Stimulated activated CD4-positive, alpha-beta T cell treated with anti-CD3 and anti-CD28 coated beads, Interleukin-2, amount 100 ng/mL, for 4 hours (primary cell): ENCODE measurements at regions not wholly inside any gene's neighbourhood (a gene's known extent, or its start where the extent isn't known, plus 50 kb on each side); places are given as distances from the start of the nearest gene placed in this dataset.
"Not testable (repeated sequence)": the region's sequence is repeated elsewhere in the genome, so short reads cannot be mapped to it uniquely, and the experiment has no call there.

Experiments used
- DNase-seq: peaks from one replicate; pipeline ENCODE4 v3.0.0-alpha.2; 2020; ENCODE audit warnings: low read depth

DNA sequence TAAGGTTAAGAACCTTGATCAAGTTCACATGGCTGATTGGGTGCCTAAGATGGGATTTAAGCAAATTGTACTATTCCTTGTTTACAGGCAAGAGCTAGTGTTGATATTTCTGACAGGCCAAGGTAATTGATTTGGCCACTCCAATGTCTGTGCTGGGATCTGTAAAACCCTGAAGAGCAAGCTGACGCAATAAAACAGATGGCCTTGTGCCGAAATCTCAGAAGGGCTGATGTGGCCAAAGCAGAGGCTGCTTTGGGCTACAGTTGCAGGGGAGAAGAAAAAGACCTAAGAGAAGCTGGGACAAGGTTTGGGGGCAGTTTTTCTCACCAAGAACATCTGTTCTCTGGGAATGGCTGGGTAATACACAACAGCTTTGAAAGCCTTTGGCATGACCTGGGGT is 463.2 kb upstream of the ZNF608 start:
- no peak for DNase-seq

DNA sequence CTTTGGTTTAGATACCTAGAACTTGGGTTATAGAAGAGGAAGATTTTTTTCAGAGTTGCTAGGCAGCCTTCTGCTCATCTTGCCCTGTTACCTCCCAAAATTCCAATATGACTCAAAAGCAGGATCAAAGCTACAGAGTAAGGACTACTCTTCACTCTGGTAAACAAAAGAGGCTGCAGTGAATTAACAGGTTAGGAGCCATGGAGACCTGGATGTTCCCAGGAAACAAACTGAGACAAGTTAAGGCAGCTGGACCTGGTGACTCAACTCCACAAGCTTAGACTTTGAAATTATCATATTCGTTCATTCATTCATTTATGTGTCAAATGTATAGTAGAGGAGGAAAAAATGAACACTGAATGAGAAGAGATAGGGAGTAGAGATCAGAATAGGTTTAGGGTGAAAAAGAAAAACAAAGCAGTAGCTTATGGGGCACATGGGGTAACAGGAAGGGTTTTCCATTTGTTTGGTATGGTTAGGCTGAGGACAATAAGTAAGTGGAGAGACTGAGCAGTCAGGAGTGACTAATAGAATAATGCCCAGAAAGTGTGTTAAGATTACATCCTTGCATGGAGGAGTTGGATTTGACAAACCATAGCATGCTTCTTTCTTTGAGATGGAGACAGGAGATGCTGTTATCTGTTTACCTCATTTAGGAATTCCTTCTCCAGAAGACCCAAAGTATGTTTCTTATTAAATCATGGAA is 464.0 kb upstream of the ZNF608 start:
- DNase-seq = no peak

DNA sequence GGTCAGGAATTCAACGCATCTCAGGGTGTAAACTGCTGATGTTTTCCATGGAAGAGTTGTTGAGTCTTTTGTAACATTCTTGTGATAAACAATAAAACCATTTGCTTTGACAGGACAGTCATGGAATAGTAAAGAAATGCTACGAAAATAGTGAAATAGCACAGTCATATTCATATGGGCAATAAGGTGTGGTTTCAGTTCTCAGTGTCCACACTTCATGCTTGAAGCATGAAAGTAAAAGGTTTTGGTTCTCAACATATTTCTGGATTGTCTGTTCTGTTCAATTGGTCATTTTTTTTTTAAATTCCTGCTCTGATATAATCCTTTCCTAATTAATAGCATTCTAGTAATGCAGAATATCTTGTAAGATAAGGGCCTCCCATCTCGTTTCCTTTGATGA is 467.6 kb upstream of the ZNF608 start:
- no peak for DNase-seq

DNA sequence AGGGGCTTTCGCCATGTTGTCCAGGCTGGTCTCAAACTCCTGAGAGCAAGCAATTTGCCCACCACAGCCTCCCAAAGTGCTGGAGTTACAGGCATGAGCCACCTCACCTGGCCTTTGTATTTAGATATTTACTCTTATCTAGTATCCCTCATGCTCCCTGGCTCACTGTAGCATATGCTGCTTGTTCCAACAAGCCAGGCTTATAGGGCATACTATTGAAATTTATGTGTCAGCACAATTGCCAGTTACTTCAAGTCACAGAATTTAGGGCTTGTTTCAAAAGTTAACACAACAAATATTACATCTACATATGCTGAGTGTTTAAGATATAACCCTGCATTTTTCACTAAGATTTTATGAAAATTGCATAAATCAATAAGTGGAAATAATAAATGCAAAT is 469.2 kb upstream of the ZNF608 start:
- DNase-seq = no peak

DNA sequence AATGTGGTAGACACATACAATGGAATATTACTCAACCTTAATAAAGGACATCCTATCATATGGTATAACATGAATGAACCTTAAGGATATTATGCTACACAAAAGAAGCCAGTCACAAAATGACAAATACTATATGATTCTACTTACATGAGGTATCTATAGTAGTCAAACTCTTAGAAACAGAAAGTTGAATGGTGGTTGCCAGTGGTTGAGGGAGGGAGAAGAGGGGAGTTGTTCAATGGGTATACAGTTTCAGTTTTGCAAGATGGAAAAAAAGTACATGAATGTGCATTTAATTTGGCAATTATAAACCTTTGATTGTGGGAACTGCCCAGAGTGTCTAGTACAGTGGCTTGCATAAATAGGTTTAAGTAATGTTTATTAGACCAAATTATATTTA is 473.3 kb upstream of the ZNF608 start:
- DNase-seq = no peak

DNA sequence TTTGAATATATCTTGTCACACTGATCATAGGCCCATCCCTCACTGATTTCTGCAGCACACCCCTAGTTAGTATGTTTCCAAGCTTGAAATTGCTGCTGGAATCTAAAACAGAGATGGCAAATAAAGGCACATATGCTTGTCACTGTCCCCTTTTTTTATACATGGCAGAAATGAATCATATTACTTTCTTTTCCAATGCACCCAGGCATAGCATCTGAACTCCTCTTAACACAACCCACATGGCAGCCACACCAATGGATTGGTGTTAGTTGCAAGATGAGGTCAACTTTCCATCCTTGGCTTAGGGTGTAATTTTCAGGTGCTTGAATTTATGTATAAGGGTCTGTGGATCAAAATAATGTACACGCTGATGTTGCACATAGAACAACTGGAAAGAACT is 473.8 kb upstream of the ZNF608 start:
- no peak for DNase-seq

DNA sequence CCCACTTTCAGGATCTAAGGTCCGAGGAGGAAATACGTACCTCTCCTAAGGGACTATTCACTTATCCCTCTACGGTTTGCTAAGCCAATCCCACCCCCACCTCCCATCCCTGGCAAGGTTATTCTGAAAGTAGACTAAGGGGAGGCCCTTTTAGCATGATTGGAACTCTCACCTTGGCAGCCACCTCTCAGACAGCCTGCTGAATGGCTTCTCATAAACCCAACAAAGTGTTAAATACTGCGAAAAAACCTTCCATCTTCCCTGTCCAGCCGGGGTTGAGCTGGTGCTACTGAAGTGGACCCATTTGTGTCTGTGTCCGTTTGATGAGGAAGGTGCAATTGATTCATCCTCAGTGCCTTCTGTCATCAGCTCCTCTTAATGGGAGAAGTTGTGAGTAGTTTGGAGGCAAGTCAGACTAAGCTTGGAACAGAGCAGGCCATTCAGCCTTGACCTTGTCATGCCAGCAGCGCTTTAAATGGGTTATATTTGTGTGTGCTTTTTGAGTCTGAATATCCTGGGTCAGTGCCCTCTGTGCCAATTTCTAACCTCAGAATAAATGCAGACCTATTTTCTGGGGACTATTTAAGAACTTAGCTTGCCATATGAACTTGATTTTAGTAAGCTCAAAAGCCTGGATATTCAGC is 476.3 kb upstream of the ZNF608 start:
- DNase-seq = no peak

DNA sequence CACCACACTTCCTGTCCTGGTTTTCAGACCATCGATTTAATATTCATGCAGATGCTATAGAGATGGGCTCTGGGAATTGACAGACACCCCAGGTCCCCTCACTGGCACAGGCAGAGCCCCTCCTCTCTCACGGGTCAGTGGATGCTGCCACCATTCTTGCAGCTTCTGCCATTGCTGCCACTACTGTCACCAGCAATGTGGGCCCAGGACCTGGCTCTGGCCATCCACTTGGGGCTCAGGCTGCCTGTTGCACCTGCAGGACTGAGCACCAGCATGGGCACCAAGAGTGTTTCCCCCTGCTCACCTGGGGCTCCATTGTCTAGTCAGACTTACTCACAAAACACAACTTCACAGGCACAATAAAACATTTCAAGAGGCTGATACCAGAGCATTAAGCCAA is 479.0 kb upstream of the ZNF608 start:
- DNase-seq = no peak

DNA sequence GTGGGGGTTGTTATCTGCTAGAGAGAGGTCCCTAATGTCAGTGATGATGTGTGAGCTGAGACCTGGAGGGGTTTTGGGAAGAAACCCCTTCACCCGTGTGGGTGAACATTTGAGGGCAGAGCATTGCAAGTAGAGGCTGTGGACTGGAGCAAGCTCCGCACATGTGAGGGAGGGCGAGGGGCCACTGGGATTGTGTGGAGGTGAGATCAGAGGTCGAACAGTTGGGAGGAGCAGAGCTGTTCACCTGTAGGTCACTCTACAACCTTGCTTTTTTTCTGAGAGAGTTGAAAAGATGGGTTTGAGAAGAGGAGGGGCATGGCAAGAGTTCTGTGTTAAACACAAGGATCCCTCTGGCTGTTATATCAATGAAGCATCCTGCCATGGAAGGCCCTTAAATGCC is 480.4 kb upstream of the ZNF608 start:
- no peak for DNase-seq

DNA sequence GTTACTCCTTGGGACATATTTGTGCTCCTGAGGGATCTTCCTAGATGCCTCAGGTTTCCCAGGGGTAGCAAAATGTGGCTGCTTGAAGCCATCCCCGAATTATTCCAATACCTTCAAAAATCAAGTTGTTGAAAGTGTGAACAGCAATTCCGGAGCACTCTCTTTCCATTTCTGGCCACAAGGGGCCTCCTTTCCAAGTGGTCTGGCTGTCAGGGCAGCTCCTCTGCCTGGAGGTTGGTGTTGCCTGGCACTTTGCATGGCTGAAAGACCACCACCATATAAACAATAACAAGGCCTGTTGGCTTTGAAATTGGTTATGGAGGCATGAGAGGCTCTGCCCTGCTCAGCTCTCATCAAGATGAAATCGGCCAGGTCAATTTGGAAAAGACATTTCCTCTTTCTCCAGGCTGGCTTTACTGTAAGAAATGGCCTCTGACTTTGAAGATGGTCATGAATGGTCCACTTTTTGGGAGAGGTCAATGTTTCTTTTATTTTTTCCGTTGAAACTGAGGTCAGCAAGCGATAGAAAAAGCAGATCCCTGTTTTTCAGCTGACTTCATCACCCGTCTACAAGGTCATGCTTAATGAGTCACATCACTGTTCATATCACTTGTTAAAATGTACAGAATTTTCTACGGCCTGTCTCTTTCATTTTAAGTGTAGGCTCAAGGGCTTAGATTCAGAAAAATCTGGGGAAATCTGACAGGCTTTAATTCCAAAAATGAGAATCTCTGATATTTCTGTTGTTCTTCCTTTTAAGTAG is 481.1 kb upstream of the ZNF608 start:
- DNase-seq = no peak

DNA sequence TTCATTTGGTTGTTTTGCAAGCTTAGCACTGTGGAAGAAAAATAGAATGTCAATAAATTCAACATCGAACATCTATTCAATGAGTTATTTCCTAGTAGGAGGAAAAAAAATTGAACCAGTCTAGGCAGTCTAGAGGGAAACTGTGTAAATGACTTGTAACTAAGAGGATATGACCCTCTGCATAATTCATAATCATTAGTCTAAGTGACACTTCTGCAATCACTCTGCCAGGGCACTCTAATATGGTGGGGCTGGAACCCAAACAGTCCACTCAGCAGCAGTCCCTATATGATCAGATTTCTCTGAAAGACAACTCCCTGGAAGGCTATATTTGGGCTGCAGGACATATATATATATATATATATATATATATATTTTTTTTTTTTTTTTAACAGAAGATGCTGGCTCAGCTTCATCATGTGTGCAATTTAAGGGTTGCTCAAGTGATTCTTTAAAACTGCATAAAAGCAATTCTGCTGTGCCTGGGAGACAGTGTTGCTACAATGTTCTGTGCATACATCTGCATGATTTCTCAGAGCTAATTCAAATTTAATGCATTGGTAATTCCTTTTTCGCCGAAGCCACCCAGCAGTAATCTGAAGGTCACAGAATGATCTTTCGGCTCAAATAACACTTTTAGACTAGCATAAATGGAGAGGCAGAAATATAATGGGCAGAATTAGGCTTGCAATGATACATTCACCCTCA is 482.1 kb upstream of the ZNF608 start:
- no peak for DNase-seq

DNA sequence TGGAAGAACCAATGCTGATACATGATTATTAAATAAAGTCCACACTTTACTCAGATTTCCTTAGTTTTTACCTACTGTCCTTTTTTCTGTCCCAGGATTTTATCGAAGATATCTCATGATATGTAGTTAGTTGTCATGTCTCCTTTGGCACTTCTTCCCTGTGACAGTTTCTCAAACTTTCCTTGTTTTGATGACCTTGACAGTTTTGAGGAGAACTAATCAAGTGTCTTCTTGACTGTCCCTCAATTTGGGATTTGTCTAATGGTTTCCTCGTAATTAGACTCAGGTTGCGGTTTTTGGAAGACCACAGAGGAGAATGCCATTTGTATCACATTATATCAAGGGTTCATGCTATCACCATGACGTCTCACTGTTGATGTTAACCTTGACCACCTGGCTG is 483.1 kb upstream of the ZNF608 start:
- DNase-seq = no peak

DNA sequence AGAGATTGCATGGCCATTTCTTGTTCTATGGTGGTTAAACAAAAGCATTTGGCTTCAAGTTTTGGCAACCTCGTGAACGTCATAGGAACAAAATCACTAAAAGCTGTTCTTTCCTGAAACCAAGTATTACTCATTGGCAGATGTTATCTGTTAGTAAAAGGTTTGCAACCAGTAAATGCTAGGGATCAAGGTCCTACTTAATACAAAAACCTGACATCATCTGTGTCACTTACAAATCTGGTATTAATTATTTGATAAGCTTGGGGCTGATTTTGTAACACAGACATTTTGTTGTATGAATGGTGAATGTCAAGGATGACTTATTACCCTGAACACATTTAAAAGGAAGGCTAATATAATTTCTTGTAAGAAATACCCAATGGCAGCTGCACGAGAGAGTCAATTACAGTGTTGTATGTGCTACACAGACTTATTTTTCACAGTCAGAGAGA is 486.4 kb upstream of the ZNF608 start:
- no peak for DNase-seq

DNA sequence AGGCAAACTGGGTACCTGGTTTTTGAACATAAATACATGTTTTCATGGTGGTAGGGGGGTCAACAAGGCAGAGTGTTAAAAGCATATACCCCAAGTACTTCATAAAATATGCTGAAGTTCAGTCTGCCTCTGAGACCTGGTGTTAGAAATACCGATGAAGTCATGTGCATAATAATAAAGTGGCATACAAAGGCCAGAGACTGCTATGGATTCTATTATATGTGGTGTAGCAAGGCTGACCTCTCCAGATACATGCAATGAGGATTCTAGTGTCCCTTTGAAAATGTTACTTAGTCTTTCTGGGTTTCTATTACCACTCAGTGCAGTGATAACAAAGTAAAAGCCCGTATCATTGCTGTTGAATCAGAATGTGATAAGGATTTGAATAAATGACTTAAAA is 487.5 kb upstream of the ZNF608 start:
- DNase-seq = no peak

DNA sequence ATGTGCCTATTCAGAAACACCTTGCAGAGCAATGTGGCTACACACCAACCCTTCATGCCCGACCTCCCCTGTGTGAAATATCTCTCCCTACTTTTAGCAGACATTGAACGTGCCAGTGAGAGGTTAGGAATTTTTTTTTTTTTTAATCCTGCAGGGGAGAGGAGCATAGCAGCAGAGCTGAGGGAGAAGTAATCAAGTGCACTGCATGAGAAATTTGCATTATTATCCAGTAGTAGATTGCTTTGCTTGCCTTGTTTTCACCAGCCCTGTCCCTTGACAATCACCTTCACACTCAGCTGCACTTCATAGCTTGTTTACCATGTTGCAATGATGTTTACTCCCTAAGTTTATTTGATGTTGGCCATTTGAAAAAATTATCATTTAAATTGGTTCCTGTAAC is 489.6 kb upstream of the ZNF608 start:
- no peak for DNase-seq

DNA sequence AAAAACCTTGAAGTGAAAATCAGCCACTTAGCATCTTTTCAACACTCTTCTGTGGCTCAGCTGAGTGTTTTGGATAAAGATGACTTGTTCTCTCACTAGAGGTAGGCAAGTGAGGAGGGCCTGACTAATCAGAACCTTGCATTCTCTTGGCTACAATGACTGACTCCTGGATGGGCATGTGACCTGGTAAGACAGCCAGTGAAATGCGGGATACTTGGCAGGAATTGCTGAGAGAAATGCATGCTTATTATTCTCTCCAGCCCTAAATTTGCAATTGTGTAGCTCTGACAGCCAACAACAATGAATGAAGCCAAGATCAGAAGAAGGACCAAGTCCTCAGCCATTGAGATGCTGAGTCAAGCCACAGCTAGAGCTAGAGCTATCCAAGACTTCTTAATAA is 490.5 kb upstream of the ZNF608 start:
- DNase-seq = no peak

DNA sequence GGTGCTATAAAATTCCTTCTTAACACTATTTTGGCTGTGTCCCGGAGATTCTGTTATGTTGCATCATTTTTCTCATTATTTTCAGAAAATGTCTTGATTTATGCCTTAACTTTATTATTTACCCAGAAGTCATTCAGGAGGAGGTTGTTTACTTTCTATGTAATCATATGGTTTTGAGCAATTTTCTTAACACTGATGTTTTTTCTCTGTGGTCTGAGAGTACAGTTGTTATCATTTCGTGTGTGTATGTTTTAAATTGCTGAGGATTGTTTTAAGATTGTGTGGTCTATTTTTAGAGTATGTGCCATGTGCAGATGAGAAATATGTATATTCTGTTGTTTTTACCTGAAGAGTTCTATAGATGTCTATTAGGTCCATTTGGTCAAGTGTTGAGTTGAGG is 498.1 kb upstream of the ZNF608 start:
- no peak for DNase-seq

DNA sequence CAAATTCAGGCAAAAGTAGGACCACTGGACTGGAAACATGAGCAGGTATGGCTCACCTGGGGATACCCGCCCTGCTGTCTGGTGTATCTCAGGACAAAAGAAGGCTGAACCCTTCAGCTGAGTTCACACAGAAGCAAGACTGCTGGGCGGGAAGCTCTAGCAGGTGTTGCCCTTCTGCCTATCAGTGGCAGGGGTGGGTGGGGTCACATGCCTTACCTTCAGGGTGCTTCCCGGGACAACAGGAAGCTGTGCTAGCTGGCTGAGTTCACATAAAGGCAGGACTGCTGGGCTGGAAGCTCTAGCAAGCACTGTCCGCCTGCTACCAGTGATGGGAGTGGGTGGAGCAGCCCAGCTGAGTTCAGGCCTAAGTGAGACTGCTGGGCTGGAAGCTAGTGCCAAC is 498.8 kb upstream of the ZNF608 start:
- DNase-seq = no peak

DNA sequence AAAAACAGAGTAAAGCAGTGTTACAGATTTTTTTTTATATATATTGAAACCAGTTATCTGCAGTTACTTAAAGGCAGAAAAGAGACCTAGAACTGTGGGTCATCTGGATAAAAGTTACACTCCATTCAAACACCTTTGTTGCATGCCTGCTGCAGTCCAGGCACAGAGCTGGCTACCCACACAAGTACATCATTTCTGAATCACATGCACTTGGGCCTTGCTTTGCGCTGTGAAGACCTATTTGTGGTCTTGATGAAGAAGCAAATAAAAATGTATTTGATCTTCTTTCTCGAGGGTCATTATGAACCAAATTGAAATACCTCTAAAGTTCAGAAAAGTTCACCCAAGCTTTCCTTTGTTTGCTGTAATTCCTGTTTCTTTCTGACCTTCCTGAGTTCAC is 503.0 kb upstream of the ZNF608 start:
- DNase-seq = no peak

DNA sequence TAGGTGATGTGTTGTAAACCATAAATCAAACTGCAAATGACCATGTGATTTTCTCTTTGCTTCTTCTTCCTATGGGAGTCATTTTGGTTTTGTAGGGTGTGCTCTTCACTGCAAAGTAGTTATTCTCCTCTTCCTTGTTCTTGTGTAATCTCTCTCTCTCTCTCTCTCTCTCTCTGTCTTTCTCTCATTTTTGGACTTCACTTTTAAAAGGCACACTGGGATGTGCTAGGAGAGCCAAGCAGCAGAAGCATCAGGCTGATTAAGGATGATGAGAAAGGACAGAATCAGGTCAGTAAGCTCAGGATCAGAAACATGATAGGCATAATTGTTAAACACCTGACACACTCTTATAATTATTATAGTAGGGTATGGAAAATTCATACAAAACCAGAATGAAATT is 505.3 kb upstream of the ZNF608 start:
- no peak for DNase-seq

DNA sequence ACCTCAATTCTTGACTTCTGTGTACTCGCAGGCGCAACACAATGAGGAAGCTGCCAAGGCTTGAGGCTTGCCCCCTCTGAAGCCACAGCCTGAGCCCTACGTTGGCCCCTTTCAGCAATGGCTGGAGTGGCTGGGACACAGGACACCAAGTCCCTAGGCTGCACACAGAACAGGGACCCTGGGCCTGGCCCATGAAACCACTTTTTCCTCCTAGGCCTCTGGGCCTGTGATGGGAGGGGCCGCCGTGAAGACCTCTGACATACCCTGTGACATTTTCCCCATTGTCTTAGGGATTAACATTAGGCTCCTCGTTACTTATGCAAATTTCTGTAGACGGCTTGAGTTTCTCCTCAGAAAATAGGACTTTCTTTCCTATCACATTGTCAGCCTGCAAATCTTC is 507.2 kb upstream of the ZNF608 start:
- DNase-seq = not testable (repeated sequence)

DNA sequence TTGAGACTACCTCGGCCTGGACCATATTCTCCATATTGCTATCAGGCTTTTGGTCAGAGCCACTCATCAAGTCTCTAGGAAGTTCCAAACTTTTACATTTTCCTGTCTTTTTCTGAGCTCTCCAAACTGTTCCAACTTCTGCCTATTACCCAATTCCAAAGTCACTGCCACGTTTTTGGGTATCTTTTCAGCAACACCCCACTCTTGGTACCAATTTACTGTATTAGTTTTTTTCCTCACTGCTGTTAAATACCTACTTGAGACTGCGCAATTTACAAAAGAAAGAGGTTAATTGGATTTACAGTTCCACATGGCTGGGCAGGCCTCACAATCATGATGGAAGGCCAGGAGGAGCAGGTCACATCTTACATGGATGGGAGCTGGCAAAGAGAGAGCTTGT is 507.8 kb upstream of the ZNF608 start:
- DNase-seq = no peak

DNA sequence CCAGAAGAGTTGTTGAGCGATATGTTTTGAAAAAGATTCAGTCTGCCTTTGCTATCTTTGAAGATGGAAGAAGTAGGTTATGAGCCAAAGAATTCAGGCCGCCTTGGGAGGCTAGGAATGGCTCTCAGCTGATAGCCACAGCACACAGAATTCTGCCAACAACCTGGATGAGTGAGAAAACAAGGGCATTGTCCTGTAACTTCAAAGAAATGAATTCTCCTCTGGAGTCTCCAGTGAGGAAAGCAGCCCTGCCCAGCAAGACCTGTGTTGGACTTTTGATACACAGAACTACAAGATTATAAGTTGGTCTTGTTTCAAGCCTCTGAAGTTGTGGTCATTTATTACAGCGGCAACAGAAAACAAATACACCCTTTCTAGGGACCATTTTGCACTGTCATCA is 509.9 kb upstream of the ZNF608 start:
- DNase-seq = no peak
